ENCODE measurements at regions not wholly inside any gene's neighbourhood (a gene's known extent, or its start where the extent isn't known, plus 50 kb on each side); places are given as distances from the start of the nearest gene placed in this dataset.

GRCh38 chr2:65846989-65847678 lies 414.7 kb upstream of the SPRED2 start:
- DNase-seq (ENCODE audit: low spot score) = no peak

GRCh38 chr2:65845442-65846182 lies 413.2 kb upstream of the SPRED2 start:
- DNase-seq (ENCODE audit: low spot score) = no peak

- no peak for DNase-seq (ENCODE audit: low spot score)
Observed at GRCh38 chr2:65842104-65842503, 409.7 kb upstream of the SPRED2 start.

- no peak for DNase-seq (ENCODE audit: low spot score)
Observed at GRCh38 chr2:65835975-65836549, 403.7 kb upstream of the SPRED2 start.

- no peak for DNase-seq (ENCODE audit: low spot score)
Observed at GRCh38 chr2:65834771-65835475, 402.5 kb upstream of the SPRED2 start.

- no peak for DNase-seq (ENCODE audit: low spot score)
Observed at GRCh38 chr2:65834062-65834461, 401.7 kb upstream of the SPRED2 start.

- DNase-seq (ENCODE audit: low spot score) = no peak
Observed at GRCh38 chr2:65831509-65831908, 399.1 kb upstream of the SPRED2 start.

- no peak for DNase-seq (ENCODE audit: low spot score)
Observed at GRCh38 chr2:65826567-65826966, 394.2 kb upstream of the SPRED2 start.

GRCh38 chr2:65823511-65823910 lies 391.1 kb upstream of the SPRED2 start:
- no peak for DNase-seq (ENCODE audit: low spot score)

- DNase-seq (ENCODE audit: low spot score) = no peak
Observed at GRCh38 chr2:65820454-65820853, 388.1 kb upstream of the SPRED2 start.

- DNase-seq (ENCODE audit: low spot score) = no peak
Observed at GRCh38 chr2:65819963-65820362, 387.6 kb upstream of the SPRED2 start.

GRCh38 chr2:65818873-65819451 lies 386.6 kb upstream of the SPRED2 start:
- no peak for DNase-seq (ENCODE audit: low spot score)

- no peak for DNase-seq (ENCODE audit: low spot score)
Observed at GRCh38 chr2:65813631-65814173, 381.3 kb upstream of the SPRED2 start.

GRCh38 chr2:65812887-65813286 lies 380.5 kb upstream of the SPRED2 start:
- DNase-seq (ENCODE audit: low spot score) = no peak

- DNase-seq (ENCODE audit: low spot score) = no peak
Observed at GRCh38 chr2:65807942-65808341, 375.5 kb upstream of the SPRED2 start.

GRCh38 chr2:65804777-65805176 lies 372.4 kb upstream of the SPRED2 start:
- DNase-seq (ENCODE audit: low spot score) = no peak

GRCh38 chr2:65802298-65802942 lies 370.0 kb upstream of the SPRED2 start:
- no peak for DNase-seq (ENCODE audit: low spot score)

GRCh38 chr2:65800998-65801397 lies 368.6 kb upstream of the SPRED2 start:
- peak; percentile 50 for DNase-seq (ENCODE audit: low spot score)

- no peak for DNase-seq (ENCODE audit: low spot score)
Observed at GRCh38 chr2:65799141-65799854, 366.9 kb upstream of the SPRED2 start.

GRCh38 chr2:65798641-65799040 lies 366.2 kb upstream of the SPRED2 start:
- no peak for DNase-seq (ENCODE audit: low spot score)
